Nephron progenitor cell (in vitro differentiated cells): ENCODE measurements at regions not wholly inside any gene's neighbourhood (a gene's known extent, or its start where the extent isn't known, plus 50 kb on each side); places are given as distances from the start of the nearest gene placed in this dataset.

Experiments used
- DNase-seq: peaks from one replicate; pipeline ENCODE4 v3.0.0; 2021
- H3K27ac Mint-ChIP-seq: 2 replicates; pipeline ENCODE4 v1.8.0; 2021; ENCODE audit warnings: mild to moderate bottlenecking, moderate library complexity, mixed read lengths
- H3K27me3 Mint-ChIP-seq: 2 replicates; pipeline ENCODE4 v1.8.0; 2021; ENCODE audit warnings: mild to moderate bottlenecking, low read depth, mixed read lengths; ENCODE audit not compliant: poor library complexity
- H3K36me3 Mint-ChIP-seq: 2 replicates; pipeline ENCODE4 v1.8.0; 2021; ENCODE audit warnings: low read depth, mixed read lengths
- H3K4me1 Mint-ChIP-seq: 2 replicates; pipeline ENCODE4 v1.8.0; 2021; ENCODE audit warnings: mixed read lengths
- H3K4me3 Mint-ChIP-seq: 2 replicates; pipeline ENCODE4 v1.8.0; 2021; ENCODE audit warnings: mild to moderate bottlenecking, moderate library complexity, mixed read lengths
- H3K9me3 Mint-ChIP-seq: 2 replicates; pipeline ENCODE4 v1.8.0; 2021; ENCODE audit warnings: mild to moderate bottlenecking, moderate library complexity, mixed read lengths
- CTCF ChIP-seq: fragments of 200-600 bp; sonication (generic); IDR thresholded peaks from 2 replicates; pipeline ENCODE4 v1.5.0; 2021; ENCODE audit warnings: antibody characterized with exemption

DNA sequence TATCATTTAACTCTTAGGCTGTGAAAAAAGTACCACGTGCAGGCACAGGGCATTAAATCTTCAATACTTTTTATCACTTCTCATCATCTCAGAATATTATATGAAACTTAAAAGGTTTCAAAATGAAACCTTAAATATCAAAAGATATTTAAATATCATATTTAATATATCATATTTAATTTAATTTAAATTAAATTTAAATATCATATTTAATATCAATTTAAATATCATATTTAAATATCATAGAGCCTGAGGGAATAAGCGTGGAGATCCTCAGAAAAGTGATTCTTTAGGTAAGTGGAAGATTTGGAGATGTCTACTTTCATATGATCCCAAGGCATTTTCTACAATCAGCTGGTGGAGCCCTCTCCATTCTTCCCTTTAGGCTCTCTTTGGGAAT, 716.6 kb downstream of the OTOL1 start:
- Mint-ChIP-seq H3K27ac (no peak overlapping the region), H3K9me3 (no peaks in the 10 kb centered on the region), H3K27me3 (peaks cover 2% of the 10 kb centered on the region), H3K36me3 (no peaks in the 10 kb centered on the region), H3K4me3 (no peak overlapping the region), H3K4me1 (no peaks in the 10 kb centered on the region)
- TF ChIP-seq CTCF: no peak
- DNase-seq: no peak

DNA sequence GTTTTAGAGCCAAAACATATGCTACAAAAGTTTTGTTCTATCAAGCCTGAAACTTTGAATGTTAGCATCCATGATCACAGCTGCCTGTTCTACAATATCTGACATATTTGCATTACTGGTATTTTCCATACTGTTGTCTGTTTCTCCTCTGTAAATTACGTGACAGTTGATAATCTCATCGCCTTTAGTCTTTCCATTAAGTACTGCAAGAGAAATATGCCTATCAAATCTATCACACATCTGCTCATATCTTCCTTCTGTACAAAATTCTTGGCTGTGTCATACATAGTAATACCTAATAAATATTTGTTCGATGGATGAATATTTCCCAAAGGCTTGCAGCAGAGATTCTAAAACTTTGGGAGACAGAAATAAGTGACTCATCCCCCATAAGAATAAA, 717.3 kb downstream of the OTOL1 start:
- no peaks in the 10 kb centered on the region for H3K4me1 Mint-ChIP-seq
- TF ChIP-seq CTCF: no peak
- peaks cover 2% of the 10 kb centered on the region for H3K27me3 Mint-ChIP-seq
- no peak overlapping the region for H3K27ac Mint-ChIP-seq
- H3K9me3 Mint-ChIP-seq: no peaks in the 10 kb centered on the region
- no peak overlapping the region for H3K4me3 Mint-ChIP-seq
- H3K36me3 Mint-ChIP-seq: no peaks in the 10 kb centered on the region
- DNase-seq: no peak

DNA sequence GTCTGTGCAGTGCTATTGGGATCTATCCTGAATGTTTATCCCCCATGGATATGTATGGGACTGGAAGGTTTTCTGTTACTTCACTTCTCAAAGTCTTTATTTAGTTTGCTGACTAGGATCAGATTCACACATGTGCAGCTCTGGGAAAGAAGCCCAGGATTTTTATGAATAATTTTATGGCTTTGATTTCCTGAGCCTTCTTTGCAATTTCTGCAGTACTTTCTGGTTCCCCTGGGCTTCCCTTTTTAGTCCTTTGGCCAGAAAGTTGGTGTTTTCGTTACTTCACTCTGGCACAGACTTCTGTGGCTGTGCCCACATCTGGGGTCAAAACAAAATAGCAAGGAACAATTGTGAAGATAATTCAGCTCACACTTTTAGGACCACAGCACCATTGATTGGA, 721.0 kb downstream of the OTOL1 start:
- no peaks in the 10 kb centered on the region for H3K4me1 Mint-ChIP-seq
- no peak overlapping the region for H3K4me3 Mint-ChIP-seq
- no peaks in the 10 kb centered on the region for H3K9me3 Mint-ChIP-seq

GRCh38 chr3:162218479-162218878, 721.9 kb downstream of the OTOL1 start:
- H3K4me1 Mint-ChIP-seq: no peaks in the 10 kb centered on the region
- peaks cover 6% of the 10 kb centered on the region for H3K9me3 Mint-ChIP-seq
- H3K4me3 Mint-ChIP-seq: no peak overlapping the region
- TF ChIP-seq CTCF: no peak
- DNase-seq: no peak
- H3K36me3 Mint-ChIP-seq: no peaks in the 10 kb centered on the region
- H3K27ac Mint-ChIP-seq: no peak overlapping the region
- peaks cover 5% of the 10 kb centered on the region for H3K27me3 Mint-ChIP-seq

More for the DNA sequence above, 721.0 kb downstream of the OTOL1 start:
- no peaks in the 10 kb centered on the region for H3K36me3 Mint-ChIP-seq
- no peak for TF ChIP-seq CTCF
- H3K27ac Mint-ChIP-seq: no peak overlapping the region
- no peak for DNase-seq
- peaks cover 5% of the 10 kb centered on the region for H3K27me3 Mint-ChIP-seq

DNA sequence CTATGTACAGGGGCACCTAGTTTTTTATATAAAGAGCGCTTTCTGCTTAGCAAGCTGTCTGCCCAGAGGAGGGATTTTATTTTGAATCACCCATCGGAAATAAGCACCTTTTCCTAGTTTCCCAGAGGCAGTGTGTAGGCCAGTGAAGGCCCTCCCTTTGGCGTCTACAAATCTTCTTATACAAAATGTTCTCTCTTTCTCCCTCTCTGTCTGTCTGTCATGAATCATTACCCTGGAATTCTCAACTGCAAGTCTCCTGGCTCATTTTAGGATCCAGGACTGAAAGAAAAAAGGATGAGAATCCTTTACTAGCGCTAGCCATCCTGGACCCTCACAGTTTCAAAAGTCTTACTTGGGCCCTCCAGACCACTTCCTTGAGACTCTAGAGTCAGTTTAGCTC, 728.1 kb downstream of the OTOL1 start:
- Mint-ChIP-seq H3K27ac (peak overlapping the region; percentile 29), H3K9me3 (peaks cover 6% of the 10 kb centered on the region), H3K36me3 (no peaks in the 10 kb centered on the region), H3K4me3 (no peak overlapping the region), H3K4me1 (peaks cover 11% of the 10 kb centered on the region), H3K27me3 (no peaks in the 10 kb centered on the region)
- DNase-seq: no peak
- TF ChIP-seq CTCF: no peak

- Mint-ChIP-seq H3K4me1 (no peaks in the 10 kb centered on the region), H3K36me3 (no peaks in the 10 kb centered on the region), H3K27ac (no peak overlapping the region), H3K4me3 (no peak overlapping the region), H3K9me3 (no peaks in the 10 kb centered on the region), H3K27me3 (no peaks in the 10 kb centered on the region)
- DNase-seq: no peak
- TF ChIP-seq CTCF: no peak
These were observed 740.3 kb downstream of the OTOL1 start for GRCh38 chr3:162236949-162237348.
